H9 (cell line): ENCODE measurements at regions not wholly inside any gene's neighbourhood (a gene's known extent, or its start where the extent isn't known, plus 50 kb on each side); places are given as distances from the start of the nearest gene placed in this dataset.

Experiments
- DNase-seq: peaks from one replicate; pipeline ENCODE4 v3.0.0-alpha.2; 2017
- H2AFZ ChIP-seq: one replicate; pipeline ENCODE4 v1.6.1; 2013; ENCODE audit warnings: mild to moderate bottlenecking, low read length, control low read depth, moderate library complexity
- H2AK5ac ChIP-seq: 2 replicates; pipeline ENCODE4 v1.6.1; 2013; ENCODE audit warnings: low read length, control low read depth, mixed read lengths; ENCODE audit not compliant: insufficient read length
- H2BK120ac ChIP-seq: one replicate; pipeline ENCODE4 v1.6.1; 2013; ENCODE audit warnings: low read depth, mild to moderate bottlenecking, low read length, control low read depth, inconsistent platforms; ENCODE audit not compliant: poor library complexity, severe bottlenecking
- H2BK12ac ChIP-seq: 2 replicates; pipeline ENCODE4 v1.6.1; 2013; ENCODE audit warnings: low read length, control low read depth, mixed read lengths, low read depth; ENCODE audit not compliant: insufficient read length
- H2BK15ac ChIP-seq: 2 replicates; pipeline ENCODE4 v1.6.1; 2013; ENCODE audit warnings: low read depth, low read length, control low read depth
- H2BK20ac ChIP-seq: one replicate; pipeline ENCODE4 v1.6.1; 2013; ENCODE audit warnings: low read depth, mild to moderate bottlenecking, low read length, control low read depth, inconsistent platforms; ENCODE audit not compliant: poor library complexity, severe bottlenecking
- H2BK5ac ChIP-seq: 2 replicates; pipeline ENCODE4 v1.6.1; 2013; ENCODE audit warnings: low read length, control low read depth, mixed read lengths; ENCODE audit not compliant: insufficient read length
- H3K14ac ChIP-seq: 2 replicates; pipeline ENCODE4 v1.6.1; 2013; ENCODE audit warnings: low read length, control low read depth; ENCODE audit not compliant: insufficient read depth
- H3K18ac ChIP-seq: 2 replicates; pipeline ENCODE4 v1.6.1; 2013; ENCODE audit warnings: low read depth, mild to moderate bottlenecking, mixed read lengths, low read length, control low read depth; ENCODE audit not compliant: insufficient read length
- H3K23ac ChIP-seq: 2 replicates; pipeline ENCODE4 v1.6.1; 2013; ENCODE audit warnings: low read length, control low read depth, mixed read lengths, low read depth; ENCODE audit not compliant: insufficient read length
- H3K23me2 ChIP-seq: 2 replicates; pipeline ENCODE4 v1.6.1; 2013; ENCODE audit warnings: low read depth, mild to moderate bottlenecking, mixed read lengths, low read length, control low read depth; ENCODE audit not compliant: insufficient read length, poor library complexity, severe bottlenecking
- H3K27ac ChIP-seq: 2 replicates; pipeline ENCODE4 v1.5.1; 2013; ENCODE audit warnings: low read length, control low read depth, mixed read lengths, low read depth; ENCODE audit not compliant: insufficient read length
- H3K27me3 ChIP-seq: 2 replicates; pipeline ENCODE4 v1.6.1; 2013; ENCODE audit warnings: low read length, control low read depth, inconsistent platforms; ENCODE audit not compliant: insufficient read depth
- H3K4ac ChIP-seq: 2 replicates; pipeline ENCODE4 v1.6.1; 2013; ENCODE audit warnings: low read depth, mild to moderate bottlenecking, control low read depth, inconsistent platforms, low read length, moderate library complexity
- H3K4me1 ChIP-seq: 2 replicates; pipeline ENCODE4 v1.6.1; 2013; ENCODE audit warnings: low read length, control low read depth, inconsistent platforms; ENCODE audit not compliant: insufficient read depth
- H3K4me2 ChIP-seq: 2 replicates; pipeline ENCODE4 v1.6.1; 2013; ENCODE audit warnings: low read length, control low read depth, mixed read lengths; ENCODE audit not compliant: insufficient read length, insufficient read depth
- H3K56ac ChIP-seq: 2 replicates; pipeline ENCODE4 v1.6.1; 2013; ENCODE audit warnings: low read depth, mild to moderate bottlenecking, mixed read lengths, low read length, control low read depth; ENCODE audit not compliant: insufficient read length
- H3K79me1 ChIP-seq: 2 replicates; pipeline ENCODE4 v1.6.1; 2013; ENCODE audit warnings: low read depth, mild to moderate bottlenecking, moderate library complexity, low read length, control low read depth, inconsistent platforms; ENCODE audit not compliant: insufficient read depth, poor library complexity, severe bottlenecking
- H3K79me2 ChIP-seq: 2 replicates; pipeline ENCODE4 v1.6.1; 2013; ENCODE audit warnings: low read length, control low read depth, inconsistent platforms; ENCODE audit not compliant: insufficient read depth
- H3K9ac ChIP-seq: 2 replicates; pipeline ENCODE4 v1.6.1; 2013; ENCODE audit warnings: low read length, control low read depth, mixed read lengths; ENCODE audit not compliant: insufficient read length; ENCODE audit errors: extremely low read depth
- H3K9me3 ChIP-seq: one replicate; pipeline ENCODE4 v1.6.1; 2013; ENCODE audit warnings: low read depth, low read length, inconsistent platforms; ENCODE audit not compliant: control insufficient read depth
- H3T11ph ChIP-seq: one replicate; pipeline ENCODE4 v1.6.1; 2013; ENCODE audit warnings: mild to moderate bottlenecking, low read length, control low read depth, inconsistent platforms
- H4K20me1 ChIP-seq: one replicate; pipeline ENCODE4 v1.6.1; 2013; ENCODE audit not compliant: control insufficient read depth, insufficient read length, insufficient read depth
- H4K5ac ChIP-seq: 2 replicates; pipeline ENCODE4 v1.6.1; 2013; ENCODE audit warnings: low read depth, mild to moderate bottlenecking, mixed read lengths, low read length, control low read depth; ENCODE audit not compliant: insufficient read length
- H4K8ac ChIP-seq: replicated peaks from 2 replicates; pipeline ENCODE4 v1.6.1; 2013; ENCODE audit warnings: low read length, control low read depth, mixed read lengths, low read depth; ENCODE audit not compliant: insufficient read length
- H4K91ac ChIP-seq: 2 replicates; pipeline ENCODE4 v1.6.1; 2013; ENCODE audit warnings: low read depth, mild to moderate bottlenecking, moderate library complexity, mixed read lengths, low read length, control low read depth; ENCODE audit not compliant: insufficient read length
- H3K27ac Mint-ChIP-seq, 3 experiments: 2 replicates in 2 of 3; 3 replicates in 1 of 3; pipeline ENCODE4 v1.8.0; 2020 to 2021; ENCODE audit warnings: mixed read lengths in 3 of 3, mild to moderate bottlenecking in 1 of 3, moderate library complexity in 1 of 3
- H3K27me3 Mint-ChIP-seq: 2 replicates; pipeline ENCODE4 v1.8.0; 2021; ENCODE audit warnings: low read depth, mild to moderate bottlenecking, moderate library complexity, mixed read lengths
- H3K36me3 Mint-ChIP-seq, 3 experiments: 2 replicates in 2 of 3; 3 replicates in 1 of 3; pipeline ENCODE4 v1.8.0; 2020 to 2021; ENCODE audit warnings: low read depth in 3 of 3, mixed read lengths in 3 of 3; ENCODE audit not compliant: insufficient read depth in 1 of 3
- H3K4me1 Mint-ChIP-seq, 2 experiments: 2 replicates each; pipeline ENCODE4 v1.8.0; 2020; ENCODE audit warnings: mixed read lengths in 2 of 2
- H3K4me3 Mint-ChIP-seq, 2 experiments: 2 replicates in 1 of 2; 3 replicates in 1 of 2; pipeline ENCODE4 v1.8.0; 2020 to 2021; ENCODE audit warnings: mild to moderate bottlenecking in 2 of 2, mixed read lengths in 2 of 2, moderate library complexity in 1 of 2
- H3K9me3 Mint-ChIP-seq, 2 experiments: 2 replicates in 1 of 2; 3 replicates in 1 of 2; pipeline ENCODE4 v1.8.0; 2020; ENCODE audit warnings: mild to moderate bottlenecking in 2 of 2, mixed read lengths in 2 of 2, moderate library complexity in 1 of 2
- WGBS: extraction: QIAGEN DNeasy Blood & Tissue Kit; methylation state at CpG from one replicate; pipeline ENCODE4 v1.1.7; 2013; ENCODE audit warnings: missing lambda C conversion rate, low lambda C conversion rate, mixed read lengths; ENCODE audit not compliant: insufficient read length; ENCODE audit errors: extremely low coverage; 5-methylcytosine and 5-hydroxymethylcytosine counted together
- TF ChIP-seq, protein P1 (sequence below): fragments of 200-600 bp; sonication (generic); conservative IDR thresholded peaks from 3 replicates; pipeline ENCODE4 v1.8.0; 2021; ENCODE audit warnings: antibody characterized with exemption, mild to moderate bottlenecking

DNA sequence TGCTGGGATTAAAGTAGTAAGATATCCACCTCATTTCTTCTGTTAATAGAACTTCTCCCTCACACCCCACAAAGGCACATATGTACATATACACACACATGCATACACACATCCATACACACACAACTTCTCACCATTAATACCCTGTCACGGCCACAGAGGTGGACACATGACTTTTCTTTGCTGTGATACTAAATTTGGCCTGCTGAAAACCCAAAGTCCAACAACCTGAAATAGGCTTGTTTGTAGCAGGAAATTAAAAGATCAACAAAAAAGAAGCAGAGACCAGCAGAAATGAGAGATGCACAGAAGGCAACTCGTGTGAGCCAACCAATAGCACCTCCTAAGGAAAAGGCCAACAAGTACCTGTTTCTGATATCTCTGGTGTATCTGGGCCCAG is 128.7 kb upstream of the PCGF5 start:
- no peak overlapping the region for H4K5ac ChIP-seq
- no peak overlapping the region for H3K27ac Mint-ChIP-seq
- no peak overlapping the region for H3K27ac ChIP-seq
- H3K36me3 Mint-ChIP-seq, result peaks cover 0 to 15% (median 5%) of the 10 kb centered on the region in 3 experiments; a peak in 5 of 7 replicates
- H3K56ac ChIP-seq, result no peak overlapping the region
- H3K9me3 ChIP-seq, result peaks cover 6% of the 10 kb centered on the region
- H2AFZ ChIP-seq, result no peak overlapping the region
- H4K8ac ChIP-seq, result no peak overlapping the region
- peaks cover 6% of the 10 kb centered on the region for H3K27me3 Mint-ChIP-seq
- no peak overlapping the region for H3K9ac ChIP-seq
- H3T11ph ChIP-seq, result no peak overlapping the region
- H2BK120ac ChIP-seq, result no peak overlapping the region
- no peaks in the 10 kb centered on the region for H3K79me1 ChIP-seq
- no peak overlapping the region for H2BK5ac ChIP-seq
- H3K14ac ChIP-seq, result no peak overlapping the region
- no peak overlapping the region for H2BK15ac ChIP-seq
- no peaks in the 10 kb centered on the region for H3K4me1 ChIP-seq
- no peaks in the 10 kb centered on the region for H3K27me3 ChIP-seq
- no peak overlapping the region for H3K4me2 ChIP-seq
- no peaks in the 10 kb centered on the region for H3K79me2 ChIP-seq
- no peak overlapping the region for H3K4ac ChIP-seq
- H3K18ac ChIP-seq, result no peak overlapping the region
- TF ChIP-seq, protein P1, sequence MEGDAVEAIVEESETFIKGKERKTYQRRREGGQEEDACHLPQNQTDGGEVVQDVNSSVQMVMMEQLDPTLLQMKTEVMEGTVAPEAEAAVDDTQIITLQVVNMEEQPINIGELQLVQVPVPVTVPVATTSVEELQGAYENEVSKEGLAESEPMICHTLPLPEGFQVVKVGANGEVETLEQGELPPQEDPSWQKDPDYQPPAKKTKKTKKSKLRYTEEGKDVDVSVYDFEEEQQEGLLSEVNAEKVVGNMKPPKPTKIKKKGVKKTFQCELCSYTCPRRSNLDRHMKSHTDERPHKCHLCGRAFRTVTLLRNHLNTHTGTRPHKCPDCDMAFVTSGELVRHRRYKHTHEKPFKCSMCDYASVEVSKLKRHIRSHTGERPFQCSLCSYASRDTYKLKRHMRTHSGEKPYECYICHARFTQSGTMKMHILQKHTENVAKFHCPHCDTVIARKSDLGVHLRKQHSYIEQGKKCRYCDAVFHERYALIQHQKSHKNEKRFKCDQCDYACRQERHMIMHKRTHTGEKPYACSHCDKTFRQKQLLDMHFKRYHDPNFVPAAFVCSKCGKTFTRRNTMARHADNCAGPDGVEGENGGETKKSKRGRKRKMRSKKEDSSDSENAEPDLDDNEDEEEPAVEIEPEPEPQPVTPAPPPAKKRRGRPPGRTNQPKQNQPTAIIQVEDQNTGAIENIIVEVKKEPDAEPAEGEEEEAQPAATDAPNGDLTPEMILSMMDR, result no peak
- no peak overlapping the region for H3K23ac ChIP-seq
- no peaks in the 10 kb centered on the region for H4K20me1 ChIP-seq
- H2BK12ac ChIP-seq, result no peak overlapping the region
- WGBS, result no CpG with 5 or more reads among the region's 2 CpGs
- no peak overlapping the region for H4K91ac ChIP-seq
- H2AK5ac ChIP-seq, result no peak overlapping the region
- no peaks in the 10 kb centered on the region for H3K23me2 ChIP-seq
- H2BK20ac ChIP-seq, result no peak overlapping the region
- no peak for DNase-seq
- peaks cover 28 to 32% of the 10 kb centered on the region in 2 experiments for H3K9me3 Mint-ChIP-seq
- no peak overlapping the region for H3K4me3 Mint-ChIP-seq
- H3K4me1 Mint-ChIP-seq, result no peaks in the 10 kb centered on the region
